GM21576 (cell line): ENCODE measurements at regions not wholly inside any gene's neighbourhood (a gene's known extent, or its start where the extent isn't known, plus 50 kb on each side); places are given as distances from the start of the nearest gene placed in this dataset.
"Not testable (repeated sequence)": the region's sequence is repeated elsewhere in the genome, so short reads cannot be mapped to it uniquely, and the experiment has no call there.

ENCODE experiments used
- ATAC-seq: cut with Tn5 transposase; IDR thresholded peaks from one replicate; pipeline ENCODE4 v1.9.1; 2021; ENCODE audit warnings: mild to moderate bottlenecking, moderate library complexity; ENCODE audit not compliant: unreplicated experiment

- ATAC-seq: no peak
Observed at GRCh38 chr4:79666875-79667274, 258.8 kb upstream of the GK2 start.

- ATAC-seq: no peak
Observed at GRCh38 chr4:79666112-79666511, 258.1 kb upstream of the GK2 start.

GRCh38 chr4:79663865-79664264 lies 255.8 kb upstream of the GK2 start:
- ATAC-seq: no peak

DNA sequence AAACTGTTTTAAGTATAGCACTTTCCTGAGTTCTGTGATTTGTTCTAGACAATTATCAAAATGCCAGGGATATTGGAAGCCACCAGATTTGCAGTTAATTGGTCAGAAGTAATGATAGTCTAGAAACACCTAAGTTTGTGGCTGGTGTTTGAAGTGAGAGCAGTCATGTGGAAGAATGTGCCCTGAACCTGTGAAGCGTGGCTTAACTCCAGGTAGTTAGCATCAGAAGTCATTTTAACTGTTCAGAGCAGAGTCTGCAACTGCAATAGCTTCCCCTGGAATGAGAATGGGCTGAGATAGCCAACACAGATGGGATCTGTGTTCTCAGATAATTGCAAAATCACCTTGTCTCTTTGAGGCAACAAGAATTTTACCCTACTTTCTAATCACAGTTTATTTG lies 255.1 kb upstream of the GK2 start:
- no peak for ATAC-seq

GRCh38 chr4:79662651-79663050 lies 254.6 kb upstream of the GK2 start:
- ATAC-seq: no peak

DNA sequence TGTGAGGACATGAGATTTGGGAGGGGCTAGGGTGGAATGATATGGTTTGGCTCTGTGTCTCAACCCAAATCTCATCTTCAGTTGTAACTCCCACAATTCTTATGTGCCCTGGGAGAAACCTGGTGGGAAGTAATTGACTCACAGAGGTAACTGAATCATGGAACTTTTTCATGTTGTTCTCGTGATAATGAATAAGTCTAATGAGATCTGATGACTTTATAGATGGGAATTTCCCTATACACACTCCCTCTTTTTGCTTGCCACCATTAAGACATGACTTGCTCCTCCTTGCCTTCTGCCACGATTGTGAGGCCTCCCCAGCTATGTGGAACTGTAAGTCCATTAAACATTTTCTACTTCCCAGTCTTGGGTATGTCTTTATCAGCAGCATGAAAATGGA lies 253.2 kb upstream of the GK2 start:
- ATAC-seq: no peak

GRCh38 chr4:79659308-79659870 lies 251.4 kb upstream of the GK2 start:
- ATAC-seq: not testable (repeated sequence)

DNA sequence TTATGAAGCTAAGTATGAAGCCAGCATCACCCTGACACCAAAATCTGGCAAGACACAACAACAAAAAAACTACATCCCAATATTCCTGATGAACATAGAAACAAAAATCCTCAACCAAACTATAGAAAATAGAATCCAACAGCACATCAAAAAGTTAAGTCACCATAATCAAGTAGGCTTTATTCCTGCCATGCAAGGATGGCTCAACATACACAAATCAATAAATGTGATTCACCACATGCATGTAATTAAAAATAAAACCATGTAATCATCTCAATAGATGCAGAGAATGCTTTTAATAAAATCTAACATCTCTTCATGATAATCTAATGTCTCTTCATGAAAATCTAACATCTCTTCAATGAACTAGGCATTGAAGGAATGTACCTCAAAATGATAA lies 249.4 kb upstream of the GK2 start:
- ATAC-seq: no peak

- ATAC-seq: no peak
Observed at GRCh38 chr4:79653871-79654270, 245.8 kb upstream of the GK2 start.

GRCh38 chr4:79652738-79653137 lies 244.7 kb upstream of the GK2 start:
- no peak for ATAC-seq

GRCh38 chr4:79652232-79652631 lies 244.2 kb upstream of the GK2 start:
- no peak for ATAC-seq

DNA sequence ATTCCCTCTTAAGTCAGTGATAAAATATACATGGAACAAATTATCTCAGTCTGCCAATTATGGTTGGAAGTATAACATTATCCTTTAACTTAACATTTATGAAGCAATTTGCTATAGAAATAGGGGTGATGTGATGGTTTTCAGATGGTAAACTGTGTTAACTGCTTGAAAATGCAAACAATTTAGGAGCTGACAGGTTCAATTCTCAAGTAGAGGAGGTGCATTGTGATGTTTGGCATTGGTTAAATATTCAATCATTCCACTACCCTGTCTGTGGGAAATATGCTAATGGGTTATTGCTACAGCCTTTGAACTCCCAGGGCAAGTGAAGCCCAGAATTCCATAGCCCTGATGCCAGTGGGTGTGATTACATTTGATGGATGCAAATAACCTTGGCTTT lies 243.4 kb upstream of the GK2 start:
- no peak for ATAC-seq

- no peak for ATAC-seq
Observed at GRCh38 chr4:79650794-79651431, 242.9 kb upstream of the GK2 start.

GRCh38 chr4:79650217-79650616 lies 242.2 kb upstream of the GK2 start:
- no peak for ATAC-seq

GRCh38 chr4:79645942-79646341 lies 237.9 kb upstream of the GK2 start:
- ATAC-seq: no peak

DNA sequence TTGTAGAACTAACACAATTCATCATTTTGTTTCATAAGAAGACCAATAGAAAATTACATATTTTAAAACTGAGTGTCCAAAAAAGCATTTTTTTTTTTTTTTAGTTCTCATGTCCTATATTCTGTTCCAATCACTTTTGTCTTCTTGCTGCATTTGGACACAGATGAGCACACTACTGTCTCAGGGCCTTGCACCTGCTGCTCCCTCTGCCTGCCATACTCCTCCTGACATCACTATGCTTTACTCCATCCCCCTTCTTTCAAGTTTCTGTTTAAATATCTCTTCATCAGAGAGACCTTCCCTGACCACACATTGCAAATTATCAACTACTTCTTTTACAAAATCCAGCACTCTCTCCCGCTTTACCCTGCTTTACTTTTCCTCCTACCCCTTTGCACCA lies 230.7 kb upstream of the GK2 start:
- no peak for ATAC-seq

GRCh38 chr4:79636991-79637390 lies 229.0 kb upstream of the GK2 start:
- ATAC-seq: no peak

GRCh38 chr4:79634111-79634510 lies 226.1 kb upstream of the GK2 start:
- no peak for ATAC-seq

DNA sequence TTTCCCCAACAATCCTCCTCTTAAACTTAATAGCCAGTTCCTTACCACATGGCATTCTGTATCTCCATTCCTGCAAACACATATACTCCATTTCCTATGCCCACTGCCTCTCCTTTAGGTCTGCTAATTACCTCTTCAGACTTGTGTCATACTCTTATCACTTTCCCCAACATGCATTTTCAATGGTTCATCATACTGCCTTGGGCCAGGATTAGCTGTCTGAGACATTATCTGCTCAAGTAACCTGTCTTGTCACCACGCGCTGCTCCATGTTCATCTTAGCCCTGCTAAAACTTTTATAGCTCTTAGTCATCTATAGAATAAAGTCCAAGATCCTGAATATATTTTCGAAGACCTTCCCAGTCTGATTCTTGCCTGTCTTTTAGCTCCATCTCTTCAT lies 224.1 kb upstream of the GK2 start:
- no peak for ATAC-seq

- ATAC-seq: no peak
Observed at GRCh38 chr4:79626611-79627010, 218.6 kb upstream of the GK2 start.

DNA sequence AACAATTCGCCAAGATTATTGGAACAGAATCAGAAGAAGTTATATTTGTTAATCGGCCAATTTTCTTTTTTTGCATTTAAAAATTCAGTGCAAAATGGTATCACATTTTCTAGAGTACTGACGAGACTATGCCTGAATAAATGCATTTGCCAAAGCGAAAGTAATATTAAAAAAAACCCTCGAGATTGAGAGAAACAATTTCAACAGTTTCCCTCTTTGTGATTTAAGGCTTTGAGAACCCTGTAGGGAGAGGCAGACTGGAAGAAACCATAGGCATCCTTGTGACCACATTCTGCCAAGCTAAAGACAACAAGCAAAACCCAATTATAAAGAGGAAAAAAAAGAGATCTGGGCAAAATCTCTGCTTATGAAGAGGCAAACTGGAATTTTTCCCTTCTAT lies 218.1 kb upstream of the GK2 start:
- ATAC-seq: no peak

DNA sequence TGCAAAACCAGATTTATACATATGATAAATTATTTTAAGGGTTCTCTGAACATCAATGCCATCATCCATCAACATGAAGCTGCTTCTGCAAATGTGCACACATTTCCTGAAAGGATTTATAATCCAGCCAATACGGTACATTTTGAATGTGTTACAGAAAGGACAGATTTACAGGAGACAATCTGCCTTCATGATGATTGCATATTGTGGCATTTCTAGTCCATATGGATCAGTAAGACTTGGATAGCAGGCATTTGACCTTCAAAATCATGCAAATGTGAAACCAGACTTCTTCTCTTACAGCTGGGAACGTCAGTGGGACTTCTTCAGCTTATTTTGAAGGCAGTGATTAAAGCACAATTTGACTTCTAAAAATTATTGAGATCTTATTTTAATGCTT lies 217.3 kb upstream of the GK2 start:
- ATAC-seq: no peak
